Stimulated activated CD4-positive, alpha-beta T cell treated with anti-CD3 and anti-CD28 coated beads, Interleukin-12 subunit alpha, Interleukin-12 subunit beta, amount 100 ng/mL, for 4 hours (primary cell): ENCODE measurements at regions not wholly inside any gene's neighbourhood (a gene's known extent, or its start where the extent isn't known, plus 50 kb on each side); places are given as distances from the start of the nearest gene placed in this dataset.

Source experiments
- DNase-seq: peaks from one replicate; pipeline ENCODE4 v3.0.0-alpha.2; 2020

DNA sequence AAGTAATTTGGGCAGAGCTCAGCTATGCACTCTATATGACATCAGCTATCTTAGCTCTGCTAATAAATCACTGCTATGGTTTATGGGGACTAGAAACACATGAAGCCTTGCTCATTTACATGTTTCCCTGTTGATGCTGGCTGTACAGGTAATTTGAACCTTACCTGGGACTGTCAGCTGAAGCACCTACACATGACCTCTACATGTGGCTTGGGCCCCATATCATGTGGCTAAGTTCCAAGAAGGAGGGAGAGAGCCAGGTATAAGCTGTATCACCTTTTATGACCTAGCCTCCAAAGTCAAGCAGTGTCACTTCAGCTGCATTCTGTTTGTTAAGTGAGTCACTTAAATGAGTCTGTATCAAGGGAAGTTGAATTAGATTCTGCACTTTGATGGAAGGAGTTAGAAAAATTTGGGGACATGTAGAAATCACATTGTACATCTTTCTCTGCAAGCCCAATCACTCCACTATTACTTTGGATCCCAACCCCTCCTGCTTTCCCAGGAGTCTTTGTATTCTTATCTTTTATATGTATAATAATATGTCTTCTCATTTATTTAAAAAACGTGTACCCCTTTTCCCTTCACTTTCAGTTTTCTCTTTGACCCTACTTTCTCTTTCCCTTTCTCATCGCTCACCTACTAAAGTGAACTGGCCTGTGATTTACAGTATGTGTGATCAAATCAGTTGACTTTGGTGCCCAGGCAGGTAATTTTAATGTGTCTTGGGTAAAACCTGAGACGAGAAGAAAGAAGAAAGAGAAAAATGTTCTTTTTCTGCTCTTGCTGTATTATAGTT, 53.4 kb upstream of the PRKACB start:
- DNase-seq, result no peak

- no peak for DNase-seq
These were observed 54.2 kb upstream of the PRKACB start for GRCh38 chr1:84089867-84090266.

GRCh38 chr1:84089465-84089864, 54.6 kb upstream of the PRKACB start:
- DNase-seq, result no peak

DNA sequence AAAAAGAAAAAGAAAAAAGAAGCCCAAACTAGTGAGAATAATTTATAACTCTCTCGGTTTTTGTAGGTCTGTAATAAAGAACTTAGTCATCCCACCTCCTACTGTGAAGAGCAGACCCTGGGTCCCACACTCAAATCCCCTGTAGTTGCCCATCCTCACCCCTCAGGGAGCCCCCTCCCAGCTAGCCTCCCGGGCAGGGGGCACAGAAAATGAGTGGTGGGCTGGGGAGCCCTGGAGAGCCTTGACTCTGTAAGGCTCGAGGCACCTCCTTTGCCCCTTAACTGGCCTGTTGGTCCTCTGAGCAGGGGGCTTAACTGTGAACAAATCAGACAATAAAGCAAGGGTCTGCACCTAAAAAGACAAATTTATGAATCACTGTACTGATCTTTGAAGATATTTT, 57.5 kb upstream of the PRKACB start:
- no peak for DNase-seq

GRCh38 chr1:84086189-84086588, 57.9 kb upstream of the PRKACB start:
- DNase-seq, result no peak

- no peak for DNase-seq
These were observed 60.8 kb upstream of the PRKACB start for GRCh38 chr1:84083307-84083706.

DNA sequence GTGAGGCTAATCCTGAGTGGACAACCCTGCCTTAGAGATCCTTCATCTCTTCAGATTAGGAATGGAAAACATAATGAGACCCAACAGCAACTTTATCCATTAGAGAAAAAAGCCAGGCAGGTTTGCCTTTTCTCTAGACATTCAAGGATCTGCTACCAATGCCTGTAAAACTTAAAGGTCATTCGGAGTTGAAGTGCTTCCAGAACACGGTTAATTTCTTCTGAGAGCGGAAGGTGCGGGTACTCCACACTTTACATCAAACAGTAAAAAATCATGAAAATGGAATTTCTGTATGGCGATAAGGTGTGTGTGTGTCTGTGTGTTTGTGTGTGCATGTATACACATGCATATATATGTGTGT, 65.2 kb upstream of the PRKACB start:
- DNase-seq, result no peak

DNA sequence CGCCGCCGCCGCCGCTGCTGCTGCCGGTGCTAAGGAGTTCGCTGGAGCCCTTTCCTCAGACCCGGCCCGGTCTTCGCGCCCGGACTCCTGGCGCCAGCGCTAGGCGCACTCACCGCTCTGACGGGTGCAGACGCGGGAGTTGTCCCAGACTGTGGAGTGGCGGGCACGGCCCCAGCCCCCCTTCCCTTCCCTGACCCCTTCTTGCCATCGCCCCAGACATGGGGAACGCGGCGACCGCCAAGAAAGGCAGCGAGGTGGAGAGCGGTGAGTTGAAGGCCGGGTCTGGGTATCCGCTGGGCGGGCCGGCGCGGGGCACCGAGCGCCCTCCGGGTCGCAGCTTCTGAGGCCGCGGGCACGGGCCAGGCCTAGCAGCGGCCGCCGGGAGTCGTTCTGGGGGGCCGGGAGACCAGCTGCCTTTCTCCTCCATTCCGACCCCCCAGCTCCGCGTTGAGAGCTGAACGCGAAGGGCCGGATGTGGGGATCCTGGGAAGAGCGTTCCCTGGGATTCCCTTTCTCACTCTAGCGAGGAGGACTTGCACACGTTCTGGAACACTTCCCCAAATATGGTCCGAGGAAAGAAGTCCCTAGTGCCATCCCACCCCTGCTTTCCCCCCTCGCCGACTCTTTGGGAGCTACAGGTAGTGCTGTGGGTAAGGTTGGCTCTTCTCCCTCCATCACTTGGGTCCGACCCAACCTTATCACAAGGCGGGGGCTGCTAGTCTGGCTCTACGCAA, 65.8 kb upstream of the PRKACB start:
- DNase-seq, result peak; percentile 30

DNA sequence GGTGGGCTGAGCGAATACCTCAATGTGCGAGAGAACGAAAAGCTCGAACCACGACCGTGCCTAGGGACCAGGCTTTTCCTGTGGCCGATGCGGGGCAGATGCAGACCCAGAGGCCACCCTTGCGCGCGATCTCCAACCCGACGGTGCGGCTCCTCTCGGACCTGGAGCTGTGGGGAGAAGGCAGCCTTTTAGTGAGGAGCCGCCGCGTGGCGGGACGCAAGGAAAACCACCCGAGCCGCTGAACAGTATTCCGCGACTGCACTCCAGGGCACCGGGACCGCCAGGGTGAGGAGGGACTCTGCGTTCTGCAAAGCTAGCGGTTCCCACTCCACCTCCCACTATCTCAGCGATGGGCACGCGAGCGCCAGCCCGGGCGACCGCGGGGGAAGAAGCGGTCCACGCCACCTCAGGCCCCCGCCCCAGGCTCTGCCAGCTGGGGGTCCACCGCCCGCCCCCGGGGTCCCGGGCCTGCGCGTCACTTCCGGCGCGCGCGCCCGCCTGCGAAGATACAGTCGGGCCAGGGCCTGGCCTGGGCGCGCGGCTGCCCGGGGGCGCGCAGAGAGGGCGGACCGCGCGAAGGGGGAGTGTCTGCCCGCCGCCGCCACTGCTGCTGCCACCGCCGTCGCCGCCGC, 66.5 kb upstream of the PRKACB start:
- DNase-seq, result peak; percentile 72

- DNase-seq, result no peak
These were observed 70.8 kb upstream of the PRKACB start for GRCh38 chr1:84073266-84073665.

DNA sequence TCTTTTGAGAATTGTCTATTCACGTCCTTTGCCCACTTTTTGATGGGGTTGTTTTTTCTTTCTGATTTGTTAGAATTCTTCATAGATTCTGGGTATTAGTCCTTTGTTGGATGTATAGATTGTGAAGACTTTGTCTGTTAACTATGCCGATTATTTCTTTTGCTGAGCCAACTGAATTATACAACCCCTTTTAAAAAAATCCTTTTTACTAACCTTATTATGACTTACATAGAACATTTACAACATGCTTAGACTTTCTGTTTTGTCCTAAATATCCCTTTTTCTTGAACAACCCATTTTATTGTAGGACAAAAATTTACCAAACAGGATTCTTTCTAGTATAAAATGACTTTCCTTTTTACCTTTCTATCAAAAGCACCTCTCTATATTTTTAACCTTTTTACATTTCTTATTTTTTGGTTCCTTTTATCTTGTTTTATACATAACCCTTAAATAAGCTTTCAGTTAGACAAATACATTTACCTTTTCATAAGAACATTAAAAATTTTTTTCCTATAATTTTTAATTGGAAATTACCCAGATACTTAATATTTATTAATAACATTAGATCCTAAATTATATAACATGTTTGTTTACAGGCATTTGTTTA, 70.4 kb upstream of the TTLL7 start:
- DNase-seq, result no peak

- no peak for DNase-seq
These were observed 63.6 kb upstream of the TTLL7 start for GRCh38 chr1:84062496-84062895.

GRCh38 chr1:84061336-84061735, 62.4 kb upstream of the TTLL7 start:
- DNase-seq, result no peak

GRCh38 chr1:84060781-84061180, 61.8 kb upstream of the TTLL7 start:
- no peak for DNase-seq

- DNase-seq, result no peak
These were observed 49.9 kb upstream of the TTLL7 start for GRCh38 chr1:84048820-84049219.
